ENCODE measurements at regions not wholly inside any gene's neighbourhood (a gene's known extent, or its start where the extent isn't known, plus 50 kb on each side); places are given as distances from the start of the nearest gene placed in this dataset.

- ChIA-PET POLR2A (ENCODE audit: partially characterized antibody) (no interaction called here), CTCF (ENCODE audit: partially characterized antibody) (interaction anchor here (0.6 to 1.8 kb wide), 17 partner anchors 20 to 1726 kb away, joined by 3 to 7 read pairs (median 3); no protein-coding TSS in a partner anchor)
- no peak overlapping the region for H3K14ac ChIP-seq (ENCODE audit: insufficient read length)
- no peak for FAIRE-seq
- no peaks in the 10 kb centered on the region for H3K79me2 ChIP-seq (ENCODE audit: control insufficient read depth in 1 of 2, insufficient read depth in 2 of 2, low read length in 2 of 2)
- H2BK12ac ChIP-seq (ENCODE audit: low read depth, low read length) = no peak overlapping the region
- no peak overlapping the region for H3K4me3 ChIP-seq (ENCODE audit: extremely low read depth in 1 of 4, insufficient read depth in 2 of 4, low read depth in 3 of 4, low read length in 4 of 4)
- no peak overlapping the region for H3K4me2 ChIP-seq (ENCODE audit: insufficient read depth in 1 of 2, low read depth in 2 of 2, low read length in 2 of 2)
- no peak overlapping the region for H4K5ac ChIP-seq (ENCODE audit: insufficient read length, low read depth, low read length)
- peaks cover 0 to 3% (median 0%) of the 10 kb centered on the region in 4 experiments; a peak in 2 of 7 replicates for H3K4me1 ChIP-seq (replicated peaks in 1 of 4; ENCODE audit: control insufficient read depth in 3 of 4, insufficient read depth in 4 of 4, low read length in 3 of 4)
- peak; percentile 31 to 54 for DNase-seq (ENCODE audit: low read depth in 1 of 2, low spot score in 2 of 2)
- no peak overlapping the region for H2AK5ac ChIP-seq (ENCODE audit: low read depth, low read length)
- no peak overlapping the region for H3K56ac ChIP-seq (replicated peaks; ENCODE audit: insufficient read length, low read depth, low read length)
- no peak overlapping the region for H3K23ac ChIP-seq (ENCODE audit: insufficient read length)
- no peak overlapping the region for H2AFZ ChIP-seq (ENCODE audit: low read length)
- no peak overlapping the region for H3K9ac ChIP-seq (replicated peaks in 1 of 4; ENCODE audit: extremely low read depth in 1 of 4, low read depth in 3 of 4, low read length in 3 of 4)
- no peak overlapping the region for H4K8ac ChIP-seq (ENCODE audit: extremely low read depth, insufficient read depth, low read length)
- no peaks in the 10 kb centered on the region for H3K23me2 ChIP-seq (ENCODE audit: low read depth, low read length)
- H2BK20ac ChIP-seq (ENCODE audit: low read length) = no peak overlapping the region
- no peak overlapping the region for H2BK5ac ChIP-seq (ENCODE audit: low read depth, low read length)
- no peaks in the 10 kb centered on the region for H3K79me1 ChIP-seq (ENCODE audit: low read depth, low read length)
- peaks cover 0 to 2% (median under 1%) of the 10 kb centered on the region in 4 experiments; a peak in 2 of 7 replicates for H3K27me3 ChIP-seq (replicated peaks in 1 of 4; ENCODE audit: control insufficient read depth in 3 of 4, extremely low read depth in 1 of 4, insufficient read depth in 3 of 4, low read length in 3 of 4)
- no peak overlapping the region for H2BK15ac ChIP-seq (ENCODE audit: low read length)
- no peak overlapping the region for H3K27ac ChIP-seq (ENCODE audit: low read depth, low read length)
- H4K20me1 ChIP-seq (replicated peaks in 1 of 2; ENCODE audit: control insufficient read depth in 1 of 2, insufficient read depth in 2 of 2, low read length in 2 of 2) = no peaks in the 10 kb centered on the region
- 66% methylated on average over 6 of the region's 6 CpGs; no CpG with 5 or more reads in 1 of the 2 experiments for WGBS, 2 experiments (ENCODE audit: extremely low coverage in 1 of 2, insufficient coverage in 1 of 2, insufficient read length in 1 of 2, insufficient replicate concordance in 2 of 2, low coverage in 1 of 2, low lambda C conversion rate in 2 of 2, missing lambda C conversion rate in 1 of 2)
- H3K36me3 ChIP-seq (ENCODE audit: control insufficient read depth in 2 of 4, insufficient read depth in 4 of 4, low read length in 3 of 4) = no peaks in the 10 kb centered on the region
- H3K18ac ChIP-seq (ENCODE audit: extremely low read depth, low read length) = no peak overlapping the region
- no peak overlapping the region for H3K4ac ChIP-seq (replicated peaks; ENCODE audit: insufficient read length, low read depth, low read length)
- no peaks in the 10 kb centered on the region for H3K9me3 ChIP-seq (ENCODE audit: insufficient read depth in 2 of 2, low read depth in 1 of 2, low read length in 1 of 2)
- no peak overlapping the region for H2BK120ac ChIP-seq (replicated peaks; ENCODE audit: low read depth, low read length)
- no peak overlapping the region for H4K91ac ChIP-seq (replicated peaks; ENCODE audit: insufficient read length, low read length)
- TF ChIP-seq TCF12 (IDR thresholded peaks at IDR 0.05; ENCODE audit: low read depth, low read length) = 0 out of 2 replicates have a peak, but pooled peaks have one; percentile 52
Observed at GRCh38 chr7:69211739-69212138, 386.5 kb upstream of the AUTS2 start.

All from H1 (cell line).